Posterior vena cava (tissue), 2 donors: ENCODE measurements at regions not wholly inside any gene's neighbourhood (a gene's known extent, or its start where the extent isn't known, plus 50 kb on each side); places are given as distances from the start of the nearest gene placed in this dataset.
"Not testable (repeated sequence)": the region's sequence is repeated elsewhere in the genome, so short reads cannot be mapped to it uniquely, and the experiment has no call there.

Source experiments
- DNase-seq: peaks from one replicate; pipeline ENCODE4 v3.0.0-alpha.2; 2020; ENCODE audit warnings: low spot score
- intact Hi-C, 2 donors: fragments of 100-400 bp; cut with DNase I; formaldehyde crosslinking; loops; one replicate each; pipeline versions ENCODE4 v1.14.1 to v1.14.2; 2022 to 2023
- donor health status: DM: yes; HTN: yes; CAD: no.
- donor health status: DM: yes; HTN: yes; CAD: no.

- intact Hi-C loops: no loop called here
- DNase-seq: no peak
Measured at GRCh38 chr13:22837980-22838647, 342.7 kb upstream of the SGCG start.

GRCh38 chr13:22839603-22840530 is 340.9 kb upstream of the SGCG start:
- no peak for DNase-seq
- intact Hi-C loops: no loop called here

GRCh38 chr13:22846551-22846950 is 334.2 kb upstream of the SGCG start:
- no peak for DNase-seq
- intact Hi-C loops: no loop called here

- intact Hi-C loops: no loop called here
- DNase-seq: no peak
Measured at GRCh38 chr13:22848539-22849052, 332.2 kb upstream of the SGCG start.

- DNase-seq: no peak
- intact Hi-C loops: no loop called here
Measured at GRCh38 chr13:22855926-22856325, 324.9 kb upstream of the SGCG start.

- intact Hi-C loops, DNase-seq: not testable (repeated sequence)
Measured at GRCh38 chr13:22858980-22859379, 321.8 kb upstream of the SGCG start.

- DNase-seq, intact Hi-C loops: not testable (repeated sequence)
Measured at GRCh38 chr13:22859411-22859810, 321.4 kb upstream of the SGCG start.

GRCh38 chr13:22861958-22862466 is 318.8 kb upstream of the SGCG start:
- no peak for DNase-seq
- intact Hi-C loops: no loop called here

- no peak for DNase-seq
- intact Hi-C loops: no loop called here
Measured at GRCh38 chr13:22862478-22862877, 318.3 kb upstream of the SGCG start.

GRCh38 chr13:22866221-22866620 is 314.6 kb upstream of the SGCG start:
- DNase-seq: no peak
- intact Hi-C loops: no loop called here

- intact Hi-C loops: no loop called here
- no peak for DNase-seq
Measured at GRCh38 chr13:22871231-22871630, 309.5 kb upstream of the SGCG start.

- intact Hi-C loops: no loop called here
- DNase-seq: no peak
Measured at GRCh38 chr13:22874839-22875238, 305.9 kb upstream of the SGCG start.

- no peak for DNase-seq
- intact Hi-C loops: no loop called here
Measured at GRCh38 chr13:22877421-22877820, 303.4 kb upstream of the SGCG start.

- no peak for DNase-seq
Measured at GRCh38 chr13:22880741-22881720, 299.7 kb upstream of the SGCG start.

GRCh38 chr13:22881721-22882608 is 298.8 kb upstream of the SGCG start:
- intact Hi-C loops, DNase-seq: not testable (repeated sequence)

More at GRCh38 chr13:22880741-22881720, 299.7 kb upstream of the SGCG start:
- intact Hi-C loops: no loop called here

- DNase-seq: no peak
- intact Hi-C loops: no loop called here
Measured at GRCh38 chr13:22883262-22883840, 297.4 kb upstream of the SGCG start.

- DNase-seq: no peak
- intact Hi-C loops: no loop called here
Measured at GRCh38 chr13:22883956-22884355, 296.8 kb upstream of the SGCG start.

GRCh38 chr13:22886061-22886460 is 294.7 kb upstream of the SGCG start:
- intact Hi-C loops, DNase-seq: not testable (repeated sequence)
